H9 (cell line): ENCODE measurements at regions not wholly inside any gene's neighbourhood (a gene's known extent, or its start where the extent isn't known, plus 50 kb on each side); places are given as distances from the start of the nearest gene placed in this dataset.

Experiments used
- DNase-seq: peaks from one replicate; pipeline ENCODE4 v3.0.0-alpha.2; 2017
- H2AFZ ChIP-seq: one replicate; pipeline ENCODE4 v1.6.1; 2013; ENCODE audit warnings: mild to moderate bottlenecking, low read length, control low read depth, moderate library complexity
- H2AK5ac ChIP-seq: 2 replicates; pipeline ENCODE4 v1.6.1; 2013; ENCODE audit warnings: low read length, control low read depth, mixed read lengths; ENCODE audit not compliant: insufficient read length
- H2BK120ac ChIP-seq: one replicate; pipeline ENCODE4 v1.6.1; 2013; ENCODE audit warnings: low read depth, mild to moderate bottlenecking, low read length, control low read depth, inconsistent platforms; ENCODE audit not compliant: poor library complexity, severe bottlenecking
- H2BK12ac ChIP-seq: 2 replicates; pipeline ENCODE4 v1.6.1; 2013; ENCODE audit warnings: low read length, control low read depth, mixed read lengths, low read depth; ENCODE audit not compliant: insufficient read length
- H2BK15ac ChIP-seq: 2 replicates; pipeline ENCODE4 v1.6.1; 2013; ENCODE audit warnings: low read depth, low read length, control low read depth
- H2BK20ac ChIP-seq: one replicate; pipeline ENCODE4 v1.6.1; 2013; ENCODE audit warnings: low read depth, mild to moderate bottlenecking, low read length, control low read depth, inconsistent platforms; ENCODE audit not compliant: poor library complexity, severe bottlenecking
- H2BK5ac ChIP-seq: 2 replicates; pipeline ENCODE4 v1.6.1; 2013; ENCODE audit warnings: low read length, control low read depth, mixed read lengths; ENCODE audit not compliant: insufficient read length
- H3K14ac ChIP-seq: 2 replicates; pipeline ENCODE4 v1.6.1; 2013; ENCODE audit warnings: low read length, control low read depth; ENCODE audit not compliant: insufficient read depth
- H3K18ac ChIP-seq: 2 replicates; pipeline ENCODE4 v1.6.1; 2013; ENCODE audit warnings: low read depth, mild to moderate bottlenecking, mixed read lengths, low read length, control low read depth; ENCODE audit not compliant: insufficient read length
- H3K23ac ChIP-seq: 2 replicates; pipeline ENCODE4 v1.6.1; 2013; ENCODE audit warnings: low read length, control low read depth, mixed read lengths, low read depth; ENCODE audit not compliant: insufficient read length
- H3K23me2 ChIP-seq: 2 replicates; pipeline ENCODE4 v1.6.1; 2013; ENCODE audit warnings: low read depth, mild to moderate bottlenecking, mixed read lengths, low read length, control low read depth; ENCODE audit not compliant: insufficient read length, poor library complexity, severe bottlenecking
- H3K27ac ChIP-seq: 2 replicates; pipeline ENCODE4 v1.5.1; 2013; ENCODE audit warnings: low read length, control low read depth, mixed read lengths, low read depth; ENCODE audit not compliant: insufficient read length
- H3K27me3 ChIP-seq: 2 replicates; pipeline ENCODE4 v1.6.1; 2013; ENCODE audit warnings: low read length, control low read depth, inconsistent platforms; ENCODE audit not compliant: insufficient read depth
- H3K4ac ChIP-seq: 2 replicates; pipeline ENCODE4 v1.6.1; 2013; ENCODE audit warnings: low read depth, mild to moderate bottlenecking, control low read depth, inconsistent platforms, low read length, moderate library complexity
- H3K4me1 ChIP-seq: 2 replicates; pipeline ENCODE4 v1.6.1; 2013; ENCODE audit warnings: low read length, control low read depth, inconsistent platforms; ENCODE audit not compliant: insufficient read depth
- H3K4me2 ChIP-seq: 2 replicates; pipeline ENCODE4 v1.6.1; 2013; ENCODE audit warnings: low read length, control low read depth, mixed read lengths; ENCODE audit not compliant: insufficient read length, insufficient read depth
- H3K56ac ChIP-seq: 2 replicates; pipeline ENCODE4 v1.6.1; 2013; ENCODE audit warnings: low read depth, mild to moderate bottlenecking, mixed read lengths, low read length, control low read depth; ENCODE audit not compliant: insufficient read length
- H3K79me1 ChIP-seq: 2 replicates; pipeline ENCODE4 v1.6.1; 2013; ENCODE audit warnings: low read depth, mild to moderate bottlenecking, moderate library complexity, low read length, control low read depth, inconsistent platforms; ENCODE audit not compliant: insufficient read depth, poor library complexity, severe bottlenecking
- H3K79me2 ChIP-seq: 2 replicates; pipeline ENCODE4 v1.6.1; 2013; ENCODE audit warnings: low read length, control low read depth, inconsistent platforms; ENCODE audit not compliant: insufficient read depth
- H3K9ac ChIP-seq: 2 replicates; pipeline ENCODE4 v1.6.1; 2013; ENCODE audit warnings: low read length, control low read depth, mixed read lengths; ENCODE audit not compliant: insufficient read length; ENCODE audit errors: extremely low read depth
- H3K9me3 ChIP-seq: one replicate; pipeline ENCODE4 v1.6.1; 2013; ENCODE audit warnings: low read depth, low read length, inconsistent platforms; ENCODE audit not compliant: control insufficient read depth
- H3T11ph ChIP-seq: one replicate; pipeline ENCODE4 v1.6.1; 2013; ENCODE audit warnings: mild to moderate bottlenecking, low read length, control low read depth, inconsistent platforms
- H4K20me1 ChIP-seq: one replicate; pipeline ENCODE4 v1.6.1; 2013; ENCODE audit not compliant: control insufficient read depth, insufficient read length, insufficient read depth
- H4K5ac ChIP-seq: 2 replicates; pipeline ENCODE4 v1.6.1; 2013; ENCODE audit warnings: low read depth, mild to moderate bottlenecking, mixed read lengths, low read length, control low read depth; ENCODE audit not compliant: insufficient read length
- H4K8ac ChIP-seq: replicated peaks from 2 replicates; pipeline ENCODE4 v1.6.1; 2013; ENCODE audit warnings: low read length, control low read depth, mixed read lengths, low read depth; ENCODE audit not compliant: insufficient read length
- H4K91ac ChIP-seq: 2 replicates; pipeline ENCODE4 v1.6.1; 2013; ENCODE audit warnings: low read depth, mild to moderate bottlenecking, moderate library complexity, mixed read lengths, low read length, control low read depth; ENCODE audit not compliant: insufficient read length
- H3K27ac Mint-ChIP-seq, 3 experiments: 2 replicates in 2 of 3; 3 replicates in 1 of 3; pipeline ENCODE4 v1.8.0; 2020 to 2021; ENCODE audit warnings: mixed read lengths in 3 of 3, mild to moderate bottlenecking in 1 of 3, moderate library complexity in 1 of 3
- H3K27me3 Mint-ChIP-seq: 2 replicates; pipeline ENCODE4 v1.8.0; 2021; ENCODE audit warnings: low read depth, mild to moderate bottlenecking, moderate library complexity, mixed read lengths
- H3K36me3 Mint-ChIP-seq, 3 experiments: 2 replicates in 2 of 3; 3 replicates in 1 of 3; pipeline ENCODE4 v1.8.0; 2020 to 2021; ENCODE audit warnings: low read depth in 3 of 3, mixed read lengths in 3 of 3; ENCODE audit not compliant: insufficient read depth in 1 of 3
- H3K4me1 Mint-ChIP-seq, 2 experiments: 2 replicates each; pipeline ENCODE4 v1.8.0; 2020; ENCODE audit warnings: mixed read lengths in 2 of 2
- H3K4me3 Mint-ChIP-seq, 2 experiments: 2 replicates in 1 of 2; 3 replicates in 1 of 2; pipeline ENCODE4 v1.8.0; 2020 to 2021; ENCODE audit warnings: mild to moderate bottlenecking in 2 of 2, mixed read lengths in 2 of 2, moderate library complexity in 1 of 2
- H3K9me3 Mint-ChIP-seq, 2 experiments: 2 replicates in 1 of 2; 3 replicates in 1 of 2; pipeline ENCODE4 v1.8.0; 2020; ENCODE audit warnings: mild to moderate bottlenecking in 2 of 2, mixed read lengths in 2 of 2, moderate library complexity in 1 of 2
- WGBS: extraction: QIAGEN DNeasy Blood & Tissue Kit; methylation state at CpG from one replicate; pipeline ENCODE4 v1.1.7; 2013; ENCODE audit warnings: missing lambda C conversion rate, low lambda C conversion rate, mixed read lengths; ENCODE audit not compliant: insufficient read length; ENCODE audit errors: extremely low coverage; 5-methylcytosine and 5-hydroxymethylcytosine counted together
- TF ChIP-seq, protein P1 (sequence below): fragments of 200-600 bp; sonication (generic); conservative IDR thresholded peaks from 3 replicates; pipeline ENCODE4 v1.8.0; 2021; ENCODE audit warnings: antibody characterized with exemption, mild to moderate bottlenecking

DNA sequence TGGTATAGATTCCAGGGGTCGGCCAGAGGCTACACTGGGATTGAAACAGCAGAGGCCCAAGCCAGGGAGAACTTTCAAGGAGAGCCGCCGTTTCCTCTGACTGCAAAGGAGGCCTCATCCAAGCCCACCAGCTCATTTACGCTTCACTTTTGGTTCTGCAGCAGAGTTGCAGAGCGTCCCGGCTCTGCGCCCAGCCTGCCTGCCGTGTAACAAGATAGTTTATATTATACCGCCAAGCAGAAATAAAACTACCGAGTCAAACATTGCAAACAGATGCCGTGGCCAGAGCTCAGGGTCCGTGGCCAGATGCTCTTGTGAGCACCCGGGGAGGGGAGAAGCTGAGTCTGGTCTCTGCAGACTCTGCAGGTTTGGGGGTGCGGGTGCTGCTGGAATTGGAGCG is 60.7 kb upstream of the TBX3 start:
- no peak overlapping the region for H3K4me3 Mint-ChIP-seq
- Histone ChIP-seq H2BK15ac (no peak overlapping the region), H3K23me2 (no peaks in the 10 kb centered on the region), H3K4me1 (no peaks in the 10 kb centered on the region; the same call in 1 of the 2 replicates), H3K4ac (no peak overlapping the region), H2AK5ac (no peak overlapping the region), H3K27ac (no peak overlapping the region), H2BK20ac (no peak overlapping the region), H3T11ph (no peak overlapping the region), H2BK12ac (no peak overlapping the region), H2BK5ac (no peak overlapping the region), H4K5ac (no peak overlapping the region), H4K8ac (no peak overlapping the region), H3K18ac (no peak overlapping the region), H2BK120ac (no peak overlapping the region), H3K79me2 (no peaks in the 10 kb centered on the region), H3K56ac (no peak overlapping the region), H3K23ac (no peak overlapping the region), H4K20me1 (no peaks in the 10 kb centered on the region), H4K91ac (no peak overlapping the region), H3K4me2 (no peak overlapping the region), H3K14ac (no peak overlapping the region), H3K9me3 (no peaks in the 10 kb centered on the region), H3K79me1 (no peaks in the 10 kb centered on the region), H2AFZ (no peak overlapping the region), H3K9ac (no peak overlapping the region), H3K27me3 (no peaks in the 10 kb centered on the region; the same call in 1 of the 2 replicates)
- H3K4me1 Mint-ChIP-seq, result peaks cover 16 to 29% of the 10 kb centered on the region in 2 experiments
- WGBS, result no CpG with 5 or more reads among the region's 15 CpGs
- DNase-seq, result no peak
- H3K27ac Mint-ChIP-seq, result no peak overlapping the region
- no peaks in the 10 kb centered on the region; a peak in 1 of 5 replicates for H3K9me3 Mint-ChIP-seq
- no peaks in the 10 kb centered on the region for H3K36me3 Mint-ChIP-seq
- TF ChIP-seq, protein P1, sequence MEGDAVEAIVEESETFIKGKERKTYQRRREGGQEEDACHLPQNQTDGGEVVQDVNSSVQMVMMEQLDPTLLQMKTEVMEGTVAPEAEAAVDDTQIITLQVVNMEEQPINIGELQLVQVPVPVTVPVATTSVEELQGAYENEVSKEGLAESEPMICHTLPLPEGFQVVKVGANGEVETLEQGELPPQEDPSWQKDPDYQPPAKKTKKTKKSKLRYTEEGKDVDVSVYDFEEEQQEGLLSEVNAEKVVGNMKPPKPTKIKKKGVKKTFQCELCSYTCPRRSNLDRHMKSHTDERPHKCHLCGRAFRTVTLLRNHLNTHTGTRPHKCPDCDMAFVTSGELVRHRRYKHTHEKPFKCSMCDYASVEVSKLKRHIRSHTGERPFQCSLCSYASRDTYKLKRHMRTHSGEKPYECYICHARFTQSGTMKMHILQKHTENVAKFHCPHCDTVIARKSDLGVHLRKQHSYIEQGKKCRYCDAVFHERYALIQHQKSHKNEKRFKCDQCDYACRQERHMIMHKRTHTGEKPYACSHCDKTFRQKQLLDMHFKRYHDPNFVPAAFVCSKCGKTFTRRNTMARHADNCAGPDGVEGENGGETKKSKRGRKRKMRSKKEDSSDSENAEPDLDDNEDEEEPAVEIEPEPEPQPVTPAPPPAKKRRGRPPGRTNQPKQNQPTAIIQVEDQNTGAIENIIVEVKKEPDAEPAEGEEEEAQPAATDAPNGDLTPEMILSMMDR, result no peak
- peaks cover 10% of the 10 kb centered on the region for H3K27me3 Mint-ChIP-seq
